ENCODE measurements at regions not wholly inside any gene's neighbourhood (a gene's known extent, or its start where the extent isn't known, plus 50 kb on each side); places are given as distances from the start of the nearest gene placed in this dataset.

- no peaks in the 10 kb centered on the region for H4K20me1 ChIP-seq (ENCODE audit: control insufficient read depth, insufficient read depth, low read depth, low read length)
- H3K36me3 ChIP-seq (ENCODE audit: control insufficient read depth, low read length), result no peaks in the 10 kb centered on the region
- H3K27ac ChIP-seq (ENCODE audit: low read depth, low read length), result no peak overlapping the region
- H3K9me2 ChIP-seq (replicated peaks; ENCODE audit: control insufficient read depth, low read length), result no peaks in the 10 kb centered on the region
- H3K4me3 ChIP-seq (ENCODE audit: low read length), result no peak overlapping the region
- H3K4me2 ChIP-seq (ENCODE audit: low read length), result no peak overlapping the region
- no peaks in the 10 kb centered on the region for H3K4me1 ChIP-seq (ENCODE audit: control insufficient read depth, low read length)
- H3K27me3 ChIP-seq (ENCODE audit: control insufficient read depth, low read length), result no peaks in the 10 kb centered on the region
- no peaks in the 10 kb centered on the region for H3K79me2 ChIP-seq (ENCODE audit: control insufficient read depth, low read length)
- TF ChIP-seq CTCF (IDR thresholded peaks at IDR 0.05; ENCODE audit: low read depth, low read length, poor library complexity, severe bottlenecking), result no peak
- no peak for TF ChIP-seq EZH2phosphoT487 (IDR thresholded peaks at IDR 0.05; ENCODE audit: borderline replicate concordance, low read length)
- H3F3A ChIP-seq (ENCODE audit: control insufficient read depth, insufficient read depth), result no peaks in the 10 kb centered on the region
- no peaks in the 10 kb centered on the region for H3K9me3 ChIP-seq (ENCODE audit: control insufficient read depth, insufficient read depth, low read length)
Observed at GRCh38 chr2:33766175-33766574, 167.1 kb upstream of the FAM98A start.

- no peak overlapping the region for H3K4me3 ChIP-seq (ENCODE audit: low read length)
- H3K27me3 ChIP-seq (ENCODE audit: control insufficient read depth, low read length), result no peaks in the 10 kb centered on the region
- no peak overlapping the region for H3K4me2 ChIP-seq (ENCODE audit: low read length)
- H3K36me3 ChIP-seq (ENCODE audit: control insufficient read depth, low read length), result no peaks in the 10 kb centered on the region
- no peaks in the 10 kb centered on the region for H3K9me2 ChIP-seq (replicated peaks; ENCODE audit: control insufficient read depth, low read length)
- TF ChIP-seq CTCF (IDR thresholded peaks at IDR 0.05; ENCODE audit: low read depth, low read length, poor library complexity, severe bottlenecking) (no peak), EZH2phosphoT487 (IDR thresholded peaks at IDR 0.05; ENCODE audit: borderline replicate concordance, low read length) (no peak)
- H3F3A ChIP-seq (ENCODE audit: control insufficient read depth, insufficient read depth), result no peaks in the 10 kb centered on the region
- no peak overlapping the region for H3K27ac ChIP-seq (ENCODE audit: low read depth, low read length)
- no peaks in the 10 kb centered on the region for H3K4me1 ChIP-seq (ENCODE audit: control insufficient read depth, low read length)
- no peaks in the 10 kb centered on the region for H3K9me3 ChIP-seq (ENCODE audit: control insufficient read depth, insufficient read depth, low read length)
- no peaks in the 10 kb centered on the region for H4K20me1 ChIP-seq (ENCODE audit: control insufficient read depth, insufficient read depth, low read depth, low read length)
- H3K79me2 ChIP-seq (ENCODE audit: control insufficient read depth, low read length), result no peaks in the 10 kb centered on the region
Observed at GRCh38 chr2:33765122-33765521, 166.0 kb upstream of the FAM98A start.

- Histone ChIP-seq H3K4me3 (ENCODE audit: low read length) (no peak overlapping the region), H3K4me1 (ENCODE audit: control insufficient read depth, low read length) (no peaks in the 10 kb centered on the region), H3K27me3 (ENCODE audit: control insufficient read depth, low read length) (no peaks in the 10 kb centered on the region), H4K20me1 (ENCODE audit: control insufficient read depth, insufficient read depth, low read depth, low read length) (no peaks in the 10 kb centered on the region), H3K9me2 (replicated peaks; ENCODE audit: control insufficient read depth, low read length) (no peaks in the 10 kb centered on the region), H3F3A (ENCODE audit: control insufficient read depth, insufficient read depth) (no peaks in the 10 kb centered on the region), H3K4me2 (ENCODE audit: low read length) (no peak overlapping the region), H3K27ac (ENCODE audit: low read depth, low read length) (no peak overlapping the region), H3K9me3 (ENCODE audit: control insufficient read depth, insufficient read depth, low read length) (no peaks in the 10 kb centered on the region), H3K79me2 (ENCODE audit: control insufficient read depth, low read length) (no peaks in the 10 kb centered on the region), H3K36me3 (ENCODE audit: control insufficient read depth, low read length) (no peaks in the 10 kb centered on the region)
- TF ChIP-seq CTCF (IDR thresholded peaks at IDR 0.05; ENCODE audit: low read depth, low read length, poor library complexity, severe bottlenecking) (no peak), EZH2phosphoT487 (IDR thresholded peaks at IDR 0.05; ENCODE audit: borderline replicate concordance, low read length) (no peak)
Observed at GRCh38 chr2:33764551-33764950, 165.5 kb upstream of the FAM98A start.
